ENCODE measurements at regions not wholly inside any gene's neighbourhood (a gene's known extent, or its start where the extent isn't known, plus 50 kb on each side); places are given as distances from the start of the nearest gene placed in this dataset.

- no peaks in the 10 kb centered on the region for H4K20me1 ChIP-seq (ENCODE audit: insufficient read depth, poor library complexity, severe bottlenecking)
- 86% methylated on average over 1 of the region's 1 CpG for WGBS (ENCODE audit: low lambda C conversion rate, missing lambda C conversion rate)
- H3K4me1 ChIP-seq (ENCODE audit: insufficient read depth) = peaks cover 14% of the 10 kb centered on the region
- H3K27me3 ChIP-seq = no peaks in the 10 kb centered on the region
- no peak overlapping the region for H3K4me2 ChIP-seq
- no peaks in the 10 kb centered on the region for H3K36me3 ChIP-seq (replicated peaks; ENCODE audit: insufficient read depth, low read depth)
- no peak overlapping the region for H3K27ac ChIP-seq
- H3K79me2 ChIP-seq = no peaks in the 10 kb centered on the region
- TF ChIP-seq EZH2 (IDR thresholded peaks at IDR 0.05; ENCODE audit: borderline replicate concordance) (no peak), EZH2phosphoT487 (IDR thresholded peaks at IDR 0.05; ENCODE audit: low read depth, severe bottlenecking, unreplicated experiment) (no peak)
- TF ChIP-seq, protein P1, sequence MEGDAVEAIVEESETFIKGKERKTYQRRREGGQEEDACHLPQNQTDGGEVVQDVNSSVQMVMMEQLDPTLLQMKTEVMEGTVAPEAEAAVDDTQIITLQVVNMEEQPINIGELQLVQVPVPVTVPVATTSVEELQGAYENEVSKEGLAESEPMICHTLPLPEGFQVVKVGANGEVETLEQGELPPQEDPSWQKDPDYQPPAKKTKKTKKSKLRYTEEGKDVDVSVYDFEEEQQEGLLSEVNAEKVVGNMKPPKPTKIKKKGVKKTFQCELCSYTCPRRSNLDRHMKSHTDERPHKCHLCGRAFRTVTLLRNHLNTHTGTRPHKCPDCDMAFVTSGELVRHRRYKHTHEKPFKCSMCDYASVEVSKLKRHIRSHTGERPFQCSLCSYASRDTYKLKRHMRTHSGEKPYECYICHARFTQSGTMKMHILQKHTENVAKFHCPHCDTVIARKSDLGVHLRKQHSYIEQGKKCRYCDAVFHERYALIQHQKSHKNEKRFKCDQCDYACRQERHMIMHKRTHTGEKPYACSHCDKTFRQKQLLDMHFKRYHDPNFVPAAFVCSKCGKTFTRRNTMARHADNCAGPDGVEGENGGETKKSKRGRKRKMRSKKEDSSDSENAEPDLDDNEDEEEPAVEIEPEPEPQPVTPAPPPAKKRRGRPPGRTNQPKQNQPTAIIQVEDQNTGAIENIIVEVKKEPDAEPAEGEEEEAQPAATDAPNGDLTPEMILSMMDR (IDR thresholded peaks at IDR 0.05; ENCODE audit: poor library complexity) = no peak
- H3K4me3 ChIP-seq = no peak overlapping the region
- DNase-seq (ENCODE audit: low spot score) = no peak
- H3K9me2 ChIP-seq (replicated peaks; ENCODE audit: insufficient read depth) = no peaks in the 10 kb centered on the region
- H3K9me3 ChIP-seq (ENCODE audit: low read depth) = no peaks in the 10 kb centered on the region
- no peak overlapping the region for H2AFZ ChIP-seq
Measured at GRCh38 chr10:57818522-57818921, 449.2 kb downstream of the IPMK start.

DNA sequence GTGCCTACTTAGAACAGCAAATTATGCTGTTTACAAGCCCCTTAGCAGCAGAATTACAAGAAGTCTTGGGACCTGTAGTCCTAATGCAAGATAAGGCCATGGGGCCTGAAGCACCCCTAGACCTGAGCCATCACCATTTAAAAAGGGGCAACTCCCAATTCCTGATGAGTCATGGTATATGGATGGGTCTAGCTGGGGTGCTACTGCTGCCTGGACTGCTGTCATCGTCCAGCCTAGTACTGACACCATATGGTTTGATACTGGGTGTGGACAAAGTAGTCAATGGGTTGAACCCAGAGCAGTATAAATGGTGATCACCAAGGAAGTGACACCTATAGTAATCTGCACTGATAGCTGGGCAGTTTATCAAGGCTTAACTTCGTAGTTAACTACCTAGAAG lies 450.0 kb downstream of the IPMK start:
- Histone ChIP-seq H2AFZ (no peak overlapping the region), H3K27ac (no peak overlapping the region), H3K4me3 (no peak overlapping the region), H3K27me3 (no peaks in the 10 kb centered on the region), H3K9me3 (ENCODE audit: low read depth) (no peaks in the 10 kb centered on the region), H3K4me1 (ENCODE audit: insufficient read depth) (peaks cover 9% of the 10 kb centered on the region), H3K9me2 (replicated peaks; ENCODE audit: insufficient read depth) (no peaks in the 10 kb centered on the region), H4K20me1 (ENCODE audit: insufficient read depth, poor library complexity, severe bottlenecking) (no peaks in the 10 kb centered on the region), H3K79me2 (no peaks in the 10 kb centered on the region), H3K4me2 (no peak overlapping the region), H3K36me3 (replicated peaks; ENCODE audit: insufficient read depth, low read depth) (no peaks in the 10 kb centered on the region)
- 86% methylated on average over 2 of the region's 2 CpGs for WGBS (ENCODE audit: low lambda C conversion rate, missing lambda C conversion rate)
- TF ChIP-seq EZH2 (IDR thresholded peaks at IDR 0.05; ENCODE audit: borderline replicate concordance) (no peak), EZH2phosphoT487 (IDR thresholded peaks at IDR 0.05; ENCODE audit: low read depth, severe bottlenecking, unreplicated experiment) (no peak)
- TF ChIP-seq, protein P1 (IDR thresholded peaks at IDR 0.05; ENCODE audit: poor library complexity) = no peak
- no peak for DNase-seq (ENCODE audit: low spot score)

DNA sequence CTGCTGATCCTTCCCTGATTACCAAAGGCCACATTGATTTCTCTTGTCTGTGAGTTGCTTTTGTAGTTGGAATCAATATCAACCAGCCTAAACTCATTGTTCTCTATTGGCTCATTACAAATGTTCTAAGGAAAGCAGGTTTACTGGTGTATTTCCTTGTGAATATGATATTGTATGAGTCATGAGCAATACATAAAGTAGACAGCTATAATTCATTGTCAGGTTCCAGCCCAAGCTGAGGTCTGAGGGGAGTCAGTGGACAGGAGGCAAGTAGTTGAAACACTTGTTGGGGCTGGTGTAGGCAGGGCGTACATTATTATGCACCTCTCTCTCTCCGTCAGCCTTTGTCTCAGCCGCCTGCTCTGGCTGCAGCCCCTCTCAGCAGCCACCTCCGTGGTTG lies 451.7 kb downstream of the IPMK start:
- Histone ChIP-seq H3K36me3 (replicated peaks; ENCODE audit: insufficient read depth, low read depth) (no peaks in the 10 kb centered on the region), H3K4me1 (ENCODE audit: insufficient read depth) (no peaks in the 10 kb centered on the region), H3K4me3 (no peak overlapping the region), H4K20me1 (ENCODE audit: insufficient read depth, poor library complexity, severe bottlenecking) (no peaks in the 10 kb centered on the region), H3K79me2 (no peaks in the 10 kb centered on the region), H2AFZ (no peak overlapping the region), H3K4me2 (no peak overlapping the region), H3K9me2 (replicated peaks; ENCODE audit: insufficient read depth) (no peaks in the 10 kb centered on the region), H3K9me3 (ENCODE audit: low read depth) (no peaks in the 10 kb centered on the region), H3K27me3 (no peaks in the 10 kb centered on the region), H3K27ac (no peak overlapping the region)
- WGBS (ENCODE audit: low lambda C conversion rate, missing lambda C conversion rate) = 66% methylated on average over 4 of the region's 4 CpGs
- no peak for DNase-seq (ENCODE audit: low spot score)
- TF ChIP-seq EZH2phosphoT487 (IDR thresholded peaks at IDR 0.05; ENCODE audit: low read depth, severe bottlenecking, unreplicated experiment) = no peak
- no peak for TF ChIP-seq EZH2 (IDR thresholded peaks at IDR 0.05; ENCODE audit: borderline replicate concordance)
- TF ChIP-seq, protein P1 (IDR thresholded peaks at IDR 0.05; ENCODE audit: poor library complexity) = no peak

GRCh38 chr10:57809961-57810360 lies 457.7 kb downstream of the IPMK start:
- no peak for DNase-seq (ENCODE audit: low spot score)
- Histone ChIP-seq H2AFZ (no peak overlapping the region), H3K36me3 (replicated peaks; ENCODE audit: insufficient read depth, low read depth) (no peaks in the 10 kb centered on the region), H3K9me2 (replicated peaks; ENCODE audit: insufficient read depth) (no peaks in the 10 kb centered on the region), H3K27me3 (no peaks in the 10 kb centered on the region), H3K79me2 (no peaks in the 10 kb centered on the region), H3K27ac (no peak overlapping the region), H3K4me3 (no peak overlapping the region), H3K4me2 (no peak overlapping the region), H3K9me3 (ENCODE audit: low read depth) (no peaks in the 10 kb centered on the region), H4K20me1 (ENCODE audit: insufficient read depth, poor library complexity, severe bottlenecking) (no peaks in the 10 kb centered on the region), H3K4me1 (ENCODE audit: insufficient read depth) (no peaks in the 10 kb centered on the region)
- WGBS (ENCODE audit: low lambda C conversion rate, missing lambda C conversion rate) = 92% methylated on average over 1 of the region's 1 CpG
- TF ChIP-seq EZH2 (IDR thresholded peaks at IDR 0.05; ENCODE audit: borderline replicate concordance) (no peak), EZH2phosphoT487 (IDR thresholded peaks at IDR 0.05; ENCODE audit: low read depth, severe bottlenecking, unreplicated experiment) (no peak)
- TF ChIP-seq, protein P1 (IDR thresholded peaks at IDR 0.05; ENCODE audit: poor library complexity) = no peak

Data from hepatocyte (in vitro differentiated cells).